ENCODE measurements at regions not wholly inside any gene's neighbourhood (a gene's known extent, or its start where the extent isn't known, plus 50 kb on each side); places are given as distances from the start of the nearest gene placed in this dataset.
A peak's percentile ranks its signal among the peaks of the same experiment; 100 is the strongest.

DNA sequence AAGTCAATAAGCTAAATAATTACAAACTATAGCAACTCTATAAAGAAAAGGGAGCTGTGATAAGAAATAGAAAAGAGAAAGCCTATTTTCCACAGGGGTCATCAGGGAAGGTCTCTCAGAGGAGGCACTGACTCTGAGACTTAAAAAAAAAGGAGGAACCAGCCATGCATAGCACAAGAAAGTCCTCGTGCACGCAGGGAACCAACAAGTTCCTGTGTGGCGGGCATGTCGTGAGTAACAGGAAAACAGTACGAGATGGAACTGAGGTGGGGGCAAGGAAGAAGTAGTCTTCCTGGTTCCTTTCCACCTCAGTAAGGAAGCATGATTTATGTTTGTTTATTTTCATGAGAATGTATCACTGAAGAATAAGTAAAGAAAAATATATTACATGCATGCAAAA lies 367.0 kb upstream of the TMEM132C start:
- no peaks in the 10 kb centered on the region for H4K20me1 ChIP-seq (ENCODE audit: insufficient read depth)
- no peaks in the 10 kb centered on the region for H3K36me3 ChIP-seq (ENCODE audit: low read depth)
- no peaks in the 10 kb centered on the region for H3K27me3 ChIP-seq (replicated peaks; ENCODE audit: insufficient read depth)
- H3K9me3 ChIP-seq (ENCODE audit: low read depth) = no peaks in the 10 kb centered on the region
- no peak overlapping the region for H2AFZ ChIP-seq
- no peak overlapping the region for H3K27ac ChIP-seq
- no peak overlapping the region for H3K9ac ChIP-seq
- in situ Hi-C loops (cut with MboI) = loop anchor here (25.0 kb wide), 1 partner anchor 513 kb away; no protein-coding TSS in a partner anchor
- DNase-seq = no peak
- no peaks in the 10 kb centered on the region for H3K9me2 ChIP-seq (ENCODE audit: insufficient read depth)
- WGBS, 2 experiments (ENCODE audit: low coverage in 1 of 2, low lambda C conversion rate in 2 of 2, missing lambda C conversion rate in 2 of 2) = 45 to 48% methylated on average over 5 of the region's 5 CpGs
- H3F3A ChIP-seq (ENCODE audit: insufficient read depth) = no peaks in the 10 kb centered on the region
- H3K4me3 ChIP-seq = no peak overlapping the region
- H3K4me2 ChIP-seq (ENCODE audit: unreplicated experiment) = no peak overlapping the region
- H3K4me1 ChIP-seq (ENCODE audit: insufficient read depth) = 0 out of 2 replicates have a peak, but pooled peaks cover 4% of the 10 kb centered on the region
- TF ChIP-seq EZH2phosphoT487 (IDR thresholded peaks at IDR 0.05; ENCODE audit: insufficient read depth, low read depth) (no peak), EZH2 (IDR thresholded peaks at IDR 0.05; ENCODE audit: insufficient read depth, poor library complexity, severe bottlenecking) (no peak)
- no peaks in the 10 kb centered on the region for H3K79me2 ChIP-seq (ENCODE audit: insufficient read depth)

DNA sequence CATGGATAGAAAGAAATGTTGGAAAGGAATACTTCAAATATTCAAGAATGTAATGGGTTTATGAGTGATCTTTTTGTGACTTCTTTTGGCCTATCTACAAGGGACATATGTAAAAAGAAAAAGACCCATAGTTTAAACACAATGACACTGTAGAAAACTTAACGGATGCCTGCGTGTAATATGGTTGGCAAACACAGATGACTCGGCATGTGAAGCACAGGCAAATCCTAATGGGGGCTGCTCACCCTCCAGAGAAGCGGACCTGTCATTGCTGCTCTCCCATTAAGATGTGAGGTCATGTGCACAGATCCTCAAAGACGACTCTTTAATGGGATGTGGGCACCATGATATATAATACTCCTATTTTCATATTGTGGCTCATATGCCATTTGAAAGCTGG lies 366.6 kb upstream of the TMEM132C start:
- no peaks in the 10 kb centered on the region for H4K20me1 ChIP-seq (ENCODE audit: insufficient read depth)
- H3K4me2 ChIP-seq (ENCODE audit: unreplicated experiment) = no peak overlapping the region
- H3K79me2 ChIP-seq (ENCODE audit: insufficient read depth) = no peaks in the 10 kb centered on the region
- DNase-seq = no peak
- no peaks in the 10 kb centered on the region for H3K27me3 ChIP-seq (replicated peaks; ENCODE audit: insufficient read depth)
- no peak overlapping the region for H3K27ac ChIP-seq
- no peak overlapping the region for H3K9ac ChIP-seq
- H3K4me3 ChIP-seq = no peak overlapping the region
- H3K4me1 ChIP-seq (ENCODE audit: insufficient read depth) = 0 out of 2 replicates have a peak, but pooled peaks cover 4% of the 10 kb centered on the region
- 56 to 60% methylated on average over 5 of the region's 5 CpGs for WGBS, 2 experiments (ENCODE audit: low coverage in 1 of 2, low lambda C conversion rate in 2 of 2, missing lambda C conversion rate in 2 of 2)
- H2AFZ ChIP-seq = no peak overlapping the region
- in situ Hi-C loops (cut with MboI) = loop anchor here (25.0 kb wide), 1 partner anchor 513 kb away; no protein-coding TSS in a partner anchor
- no peaks in the 10 kb centered on the region for H3K36me3 ChIP-seq (ENCODE audit: low read depth)
- H3K9me3 ChIP-seq (ENCODE audit: low read depth) = no peaks in the 10 kb centered on the region
- TF ChIP-seq EZH2phosphoT487 (IDR thresholded peaks at IDR 0.05; ENCODE audit: insufficient read depth, low read depth) = no peak
- TF ChIP-seq EZH2 (IDR thresholded peaks at IDR 0.05; ENCODE audit: insufficient read depth, poor library complexity, severe bottlenecking) = no peak
- H3K9me2 ChIP-seq (ENCODE audit: insufficient read depth) = no peaks in the 10 kb centered on the region
- H3F3A ChIP-seq (ENCODE audit: insufficient read depth) = no peaks in the 10 kb centered on the region

DNA sequence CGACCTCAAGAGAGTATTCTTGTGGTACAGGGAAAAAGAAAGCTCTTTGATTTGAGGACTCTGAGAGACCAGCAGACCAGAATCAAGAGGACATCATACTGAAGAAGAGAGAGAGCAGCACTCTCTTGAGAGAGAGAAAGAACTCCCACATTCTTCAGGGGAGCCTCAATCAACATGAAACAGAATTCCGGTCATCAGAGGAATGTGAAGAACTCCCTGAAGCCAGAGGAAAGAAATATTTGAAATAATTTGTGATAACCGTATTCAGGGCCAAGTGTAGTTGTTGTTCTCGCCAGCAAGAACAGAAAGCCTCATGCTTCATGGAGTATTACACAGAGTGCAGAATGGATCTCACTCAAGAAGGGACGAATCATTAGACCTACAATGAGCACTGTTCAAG lies 363.8 kb upstream of the TMEM132C start:
- no peaks in the 10 kb centered on the region for H3K9me2 ChIP-seq (ENCODE audit: insufficient read depth)
- peak; percentile 28 for DNase-seq
- peak overlapping the region; percentile 61 for H3K4me2 ChIP-seq (ENCODE audit: unreplicated experiment)
- H3F3A ChIP-seq (ENCODE audit: insufficient read depth) = no peaks in the 10 kb centered on the region
- H3K4me3 ChIP-seq = peak overlapping the region; percentile 25
- H3K27me3 ChIP-seq (replicated peaks; ENCODE audit: insufficient read depth) = no peaks in the 10 kb centered on the region
- in situ Hi-C loops (cut with MboI) = loop anchor here (25.0 kb wide), 1 partner anchor 516 kb away; no protein-coding TSS in a partner anchor
- H3K27ac ChIP-seq = no peak overlapping the region
- H3K9me3 ChIP-seq (ENCODE audit: low read depth) = no peaks in the 10 kb centered on the region
- no peaks in the 10 kb centered on the region for H3K36me3 ChIP-seq (ENCODE audit: low read depth)
- 10 to 12% methylated on average over 5 of the region's 5 CpGs for WGBS, 2 experiments (ENCODE audit: low coverage in 1 of 2, low lambda C conversion rate in 2 of 2, missing lambda C conversion rate in 2 of 2)
- TF ChIP-seq EZH2 (IDR thresholded peaks at IDR 0.05; ENCODE audit: insufficient read depth, poor library complexity, severe bottlenecking) (no peak), EZH2phosphoT487 (IDR thresholded peaks at IDR 0.05; ENCODE audit: insufficient read depth, low read depth) (no peak)
- no peaks in the 10 kb centered on the region for H4K20me1 ChIP-seq (ENCODE audit: insufficient read depth)
- H3K9ac ChIP-seq = no peak overlapping the region
- no peaks in the 10 kb centered on the region for H3K79me2 ChIP-seq (ENCODE audit: insufficient read depth)
- peak overlapping the region; percentile 43 for H2AFZ ChIP-seq
- H3K4me1 ChIP-seq (ENCODE audit: insufficient read depth) = 0 out of 2 replicates have a peak, but pooled peaks cover 4% of the 10 kb centered on the region

- no peaks in the 10 kb centered on the region for H3K79me2 ChIP-seq (ENCODE audit: insufficient read depth)
- no peaks in the 10 kb centered on the region for H3K9me3 ChIP-seq (ENCODE audit: low read depth)
- DNase-seq = peak; percentile 26
- no peak overlapping the region for H3K4me3 ChIP-seq
- H3F3A ChIP-seq (ENCODE audit: insufficient read depth) = no peaks in the 10 kb centered on the region
- no peak overlapping the region for H3K9ac ChIP-seq
- H3K4me1 ChIP-seq (ENCODE audit: insufficient read depth) = no peaks in the 10 kb centered on the region
- no peaks in the 10 kb centered on the region for H4K20me1 ChIP-seq (ENCODE audit: insufficient read depth)
- no peak overlapping the region for H3K4me2 ChIP-seq (ENCODE audit: unreplicated experiment)
- no peaks in the 10 kb centered on the region for H3K36me3 ChIP-seq (ENCODE audit: low read depth)
- H3K9me2 ChIP-seq (ENCODE audit: insufficient read depth) = no peaks in the 10 kb centered on the region
- TF ChIP-seq EZH2phosphoT487 (IDR thresholded peaks at IDR 0.05; ENCODE audit: insufficient read depth, low read depth) = no peak
- 46 to 48% methylated on average over 2 of the region's 2 CpGs for WGBS, 2 experiments (ENCODE audit: low coverage in 1 of 2, low lambda C conversion rate in 2 of 2, missing lambda C conversion rate in 2 of 2)
- in situ Hi-C loops (cut with MboI) = loop anchor here (25.0 kb wide), 1 partner anchor 522 kb away; no protein-coding TSS in a partner anchor
- no peaks in the 10 kb centered on the region for H3K27me3 ChIP-seq (replicated peaks; ENCODE audit: insufficient read depth)
- no peak overlapping the region for H2AFZ ChIP-seq
- H3K27ac ChIP-seq = no peak overlapping the region
These were observed 357.9 kb upstream of the TMEM132C start for GRCh38 chr12:127909041-127909440.

DNA sequence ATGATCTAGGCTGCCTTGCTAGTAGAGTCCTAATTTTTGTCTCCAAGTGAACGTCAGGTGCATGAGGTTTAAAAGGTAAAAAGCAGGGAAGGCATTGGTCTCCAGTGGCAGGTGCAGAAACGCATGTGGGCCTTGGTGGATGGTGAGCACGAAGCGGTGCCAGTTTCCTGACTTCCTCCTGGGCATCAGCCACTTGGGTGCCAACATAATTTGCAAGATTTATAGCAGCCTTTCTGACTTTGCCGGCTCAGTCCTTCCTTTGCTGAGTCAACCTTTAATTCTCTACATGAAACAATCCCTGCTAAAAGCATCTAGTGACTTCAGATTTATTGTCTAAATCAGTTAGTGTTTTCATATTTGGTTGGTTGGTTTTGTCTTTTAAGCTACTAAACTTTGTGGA lies 355.7 kb upstream of the TMEM132C start:
- Histone ChIP-seq H3K27ac (no peak overlapping the region), H3K9me2 (ENCODE audit: insufficient read depth) (no peaks in the 10 kb centered on the region), H3K4me3 (no peak overlapping the region), H3K9me3 (ENCODE audit: low read depth) (no peaks in the 10 kb centered on the region), H3K27me3 (replicated peaks; ENCODE audit: insufficient read depth) (no peaks in the 10 kb centered on the region), H3K4me1 (ENCODE audit: insufficient read depth) (no peaks in the 10 kb centered on the region), H3K79me2 (ENCODE audit: insufficient read depth) (no peaks in the 10 kb centered on the region), H3K9ac (no peak overlapping the region), H3F3A (ENCODE audit: insufficient read depth) (no peaks in the 10 kb centered on the region), H3K4me2 (ENCODE audit: unreplicated experiment) (no peak overlapping the region), H2AFZ (no peak overlapping the region), H4K20me1 (ENCODE audit: insufficient read depth) (no peaks in the 10 kb centered on the region), H3K36me3 (ENCODE audit: low read depth) (no peaks in the 10 kb centered on the region)
- TF ChIP-seq EZH2phosphoT487 (IDR thresholded peaks at IDR 0.05; ENCODE audit: insufficient read depth, low read depth) (no peak), EZH2 (IDR thresholded peaks at IDR 0.05; ENCODE audit: insufficient read depth, poor library complexity, severe bottlenecking) (no peak)
- no peak for DNase-seq
- in situ Hi-C loops (cut with MboI) = loop anchor here (25.0 kb wide), 1 partner anchor 524 kb away; no protein-coding TSS in a partner anchor
- WGBS, 2 experiments (ENCODE audit: low coverage in 1 of 2, low lambda C conversion rate in 2 of 2, missing lambda C conversion rate in 2 of 2) = 51 to 54% methylated on average over 5 of the region's 5 CpGs

All from GM23248 (cell line).